AML-193 (cell line): ENCODE measurements at regions not wholly inside any gene's neighbourhood (a gene's known extent, or its start where the extent isn't known, plus 50 kb on each side); places are given as distances from the start of the nearest gene placed in this dataset.
"Not testable (repeated sequence)": the region's sequence is repeated elsewhere in the genome, so short reads cannot be mapped to it uniquely, and the experiment has no call there.

Experiments
- DNase-seq, 2 experiments: peaks; one replicate each; lab custom pipeline; 2025; lab: John Stamatoyannopoulos, UW

DNA sequence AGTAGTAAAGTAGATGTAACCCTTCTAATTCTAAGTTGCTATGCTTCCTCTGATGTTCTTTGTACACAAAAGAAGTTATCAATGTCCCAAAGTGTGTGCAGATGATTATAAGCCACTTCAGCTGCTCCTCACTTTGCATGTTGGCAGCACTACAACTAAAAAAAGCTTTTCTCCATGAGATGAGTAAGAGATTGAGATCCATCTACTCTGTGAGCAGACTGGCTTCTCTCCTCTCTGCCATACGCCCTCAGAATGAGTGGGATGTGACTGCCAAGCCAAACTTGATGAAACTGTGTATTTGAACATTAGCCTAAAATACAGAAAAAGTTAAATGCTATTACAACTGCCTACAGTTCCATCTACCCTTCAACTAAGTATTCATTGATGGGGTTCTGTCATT is 102.9 kb upstream of the ETV1 start:
- DNase-seq: no peak

GRCh38 chr7:14085901-14086300 is 96.4 kb upstream of the ETV1 start:
- no peak for DNase-seq

DNA sequence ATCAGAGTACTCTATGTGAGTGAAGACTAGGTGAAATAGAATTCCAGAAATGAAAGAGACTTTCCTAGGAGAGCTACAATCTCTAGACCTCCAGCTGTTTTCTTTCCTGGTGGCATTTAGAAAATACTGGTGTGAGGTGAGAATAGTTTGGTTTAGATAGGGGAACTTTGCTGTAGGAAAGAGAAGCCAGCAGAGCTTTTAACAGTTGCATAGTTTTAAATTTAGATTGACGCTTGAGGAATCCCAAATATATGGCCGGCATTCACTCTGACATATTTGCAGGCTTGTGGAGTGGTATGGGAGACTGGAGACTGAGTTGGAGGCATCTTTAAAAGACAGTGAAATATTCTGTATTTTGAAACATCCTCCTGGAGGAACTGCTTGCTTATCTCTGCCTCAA is 94.3 kb upstream of the ETV1 start:
- DNase-seq: no peak

DNA sequence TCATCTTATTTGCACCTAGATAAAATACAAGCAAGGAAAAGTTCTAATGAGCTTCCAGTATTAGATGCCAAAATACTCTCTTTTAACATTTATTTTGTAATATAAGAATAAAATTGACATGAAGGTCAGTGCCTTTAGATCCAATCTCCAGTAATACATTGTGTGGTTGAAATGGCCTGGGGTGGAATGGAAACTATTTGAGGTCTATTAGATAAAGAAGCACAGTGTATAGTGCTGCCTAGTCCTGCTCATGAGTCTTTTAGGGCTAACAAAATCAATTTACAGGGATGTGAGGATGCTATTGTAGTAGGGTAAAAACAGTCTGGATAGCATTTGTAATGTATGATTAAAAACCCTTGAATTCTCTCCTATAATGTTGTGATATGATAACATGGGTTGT is 84.5 kb upstream of the ETV1 start:
- DNase-seq: no peak

- DNase-seq: no peak
Measured at GRCh38 chr7:14073543-14073942, 84.1 kb upstream of the ETV1 start.

DNA sequence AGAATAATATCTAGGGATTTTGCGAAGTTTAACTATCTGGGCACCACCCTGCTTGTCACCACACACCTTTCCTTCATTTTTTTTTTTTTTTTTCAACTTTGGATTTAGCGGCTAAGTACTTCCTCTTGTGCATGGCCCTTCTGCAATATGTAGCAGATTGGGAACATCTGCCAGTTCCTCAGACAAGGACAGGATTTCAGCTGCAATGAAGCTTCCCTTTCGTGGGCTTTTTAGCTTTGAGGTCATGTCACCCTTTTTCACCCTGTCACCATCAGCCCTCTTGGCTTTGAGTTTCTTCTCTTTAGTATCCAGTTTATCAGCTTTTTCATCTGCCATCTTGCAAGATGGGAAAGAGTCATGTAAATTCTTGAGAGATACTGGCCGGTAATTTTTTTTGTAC is 81.6 kb upstream of the ETV1 start:
- DNase-seq: no peak

DNA sequence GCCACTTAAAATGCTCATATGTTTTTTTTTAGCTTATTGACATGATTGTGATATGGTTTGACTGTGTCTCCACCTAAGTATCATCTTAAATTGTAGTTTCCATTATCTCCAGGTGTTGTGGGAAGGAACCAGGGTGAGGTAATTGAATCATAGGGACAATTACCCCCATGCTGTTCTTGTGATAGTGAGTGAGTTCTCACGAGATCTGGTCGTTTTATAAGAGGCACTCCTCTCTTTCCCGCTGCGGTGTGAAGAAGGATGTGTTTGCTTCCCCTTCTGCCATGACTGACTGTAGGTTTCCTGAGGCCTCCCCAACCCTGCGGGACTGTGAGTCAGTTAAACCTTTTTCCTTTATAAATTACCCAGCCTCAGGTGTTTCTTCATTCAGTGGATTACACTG is 80.5 kb upstream of the ETV1 start:
- DNase-seq: no peak

GRCh38 chr7:14066783-14067182 is 77.3 kb upstream of the ETV1 start:
- not testable (repeated sequence) for DNase-seq

- DNase-seq: no peak
Measured at GRCh38 chr7:14065286-14065685, 75.8 kb upstream of the ETV1 start.

DNA sequence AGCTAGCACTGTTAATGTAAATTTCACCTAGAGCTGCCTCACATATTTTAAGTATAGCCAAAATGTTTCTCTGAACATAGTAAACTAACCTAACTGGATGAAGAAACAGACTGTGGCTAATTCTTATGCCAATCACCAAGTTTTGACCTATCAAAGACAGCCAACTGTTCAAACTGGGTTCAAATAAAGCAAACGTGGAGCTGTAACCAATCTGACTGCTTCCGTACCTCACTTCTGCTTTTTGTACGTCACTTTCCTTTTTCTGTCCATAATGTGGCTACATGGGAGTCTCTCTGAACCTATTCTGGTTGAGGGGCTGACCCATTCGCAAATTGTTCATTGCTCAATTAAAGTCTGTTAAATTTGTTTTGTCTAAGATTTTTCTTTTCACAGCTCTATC is 66.3 kb upstream of the ETV1 start:
- no peak for DNase-seq

- DNase-seq: no peak
Measured at GRCh38 chr7:14054125-14054524, 64.7 kb upstream of the ETV1 start.

DNA sequence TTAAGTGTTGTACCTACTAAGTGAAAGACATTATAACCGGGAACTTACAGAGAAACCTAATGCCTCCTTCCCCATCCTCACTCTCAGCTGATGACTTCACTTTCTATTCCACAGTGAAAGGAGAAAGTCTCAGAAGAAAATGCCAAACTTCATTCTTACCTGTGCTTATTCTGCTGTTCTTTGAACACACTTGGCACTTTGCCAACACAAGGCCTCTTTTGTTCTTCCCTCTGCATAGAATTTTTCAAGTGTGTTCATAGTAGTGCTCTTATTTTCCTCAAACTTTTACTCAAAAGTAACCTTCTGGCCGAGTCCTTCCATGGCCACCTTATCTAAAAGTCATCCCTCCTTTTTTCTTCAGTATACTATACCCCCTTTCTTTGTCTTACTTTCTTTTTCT is 59.4 kb upstream of the ETV1 start:
- DNase-seq: no peak

GRCh38 chr7:14047709-14048399 is 58.4 kb upstream of the ETV1 start:
- peak in 1 of 2 experiments; percentile 2 for DNase-seq

DNA sequence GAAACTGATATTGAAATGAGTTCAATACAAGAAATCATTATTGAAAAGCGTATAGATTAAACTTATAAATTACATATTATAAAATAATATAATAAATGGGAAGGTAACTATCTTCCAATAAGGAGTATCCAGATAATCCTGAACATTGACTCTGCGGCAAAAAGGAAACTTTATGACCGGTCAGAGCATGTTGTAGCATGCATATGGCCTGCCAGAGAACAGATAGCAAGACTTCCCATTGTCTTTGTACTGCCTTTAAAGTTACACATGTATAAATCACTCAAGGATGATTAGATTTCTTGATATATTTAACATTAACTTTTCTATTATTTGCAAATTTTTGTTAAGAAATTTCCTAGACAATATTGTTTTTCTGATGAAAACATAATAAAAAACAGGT is 56.2 kb upstream of the ETV1 start:
- DNase-seq: no peak

DNA sequence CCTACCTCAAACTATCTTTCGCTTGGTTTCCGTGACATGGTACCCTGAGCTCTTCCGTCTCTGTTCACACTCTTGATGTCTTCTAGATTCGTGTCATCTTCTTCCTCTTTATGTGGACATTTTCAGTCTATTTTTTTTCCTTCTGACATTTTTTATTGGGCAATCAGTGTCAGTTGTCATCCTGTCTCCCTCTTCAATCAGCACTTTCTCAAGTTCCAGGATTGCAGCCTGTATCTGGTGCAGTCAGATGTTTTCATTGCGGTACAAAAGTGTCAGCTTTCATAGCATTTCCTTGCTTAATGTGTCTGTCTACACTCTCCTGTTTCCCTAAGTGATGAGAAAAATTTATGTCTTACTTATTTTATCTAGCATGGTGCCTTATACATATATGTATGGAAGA is 51.1 kb upstream of the ETV1 start:
- no peak for DNase-seq
